ENCODE measurements at regions not wholly inside any gene's neighbourhood (a gene's known extent, or its start where the extent isn't known, plus 50 kb on each side); places are given as distances from the start of the nearest gene placed in this dataset.

GRCh38 chr9:89718651-89719050 is 113.8 kb downstream of the GADD45G start:
- no peak overlapping the region for H3K4me3 ChIP-seq
- H3K9me3 ChIP-seq (ENCODE audit: low read depth, low read length) = no peaks in the 10 kb centered on the region
- no peaks in the 10 kb centered on the region for H3K36me3 ChIP-seq (ENCODE audit: insufficient read depth, low read length)
- no peak overlapping the region for H3K9ac ChIP-seq (ENCODE audit: insufficient read length)
- H3K27ac ChIP-seq = no peak overlapping the region
- TF ChIP-seq EZH2 (IDR thresholded peaks at IDR 0.05) (no peak), POLR2AphosphoS5 (IDR thresholded peaks at IDR 0.05; ENCODE audit: borderline replicate concordance, low read depth, low read length) (no peak), FOXP2 (optimal IDR thresholded peaks at IDR 0.05; ENCODE audit: control extremely low read depth, extremely low read length, insufficient read depth) (no peak)
- DNase-seq (ENCODE audit: low read depth, low spot score) = no peak

GRCh38 chr9:89719202-89719601 is 114.4 kb downstream of the GADD45G start:
- DNase-seq (ENCODE audit: low read depth, low spot score) = no peak
- no peak overlapping the region for H3K27ac ChIP-seq
- H3K4me3 ChIP-seq = no peak overlapping the region
- TF ChIP-seq FOXP2 (optimal IDR thresholded peaks at IDR 0.05; ENCODE audit: control extremely low read depth, extremely low read length, insufficient read depth) (no peak), EZH2 (IDR thresholded peaks at IDR 0.05) (no peak), POLR2AphosphoS5 (IDR thresholded peaks at IDR 0.05; ENCODE audit: borderline replicate concordance, low read depth, low read length) (no peak)
- no peaks in the 10 kb centered on the region for H3K36me3 ChIP-seq (ENCODE audit: insufficient read depth, low read length)
- no peak overlapping the region for H3K9ac ChIP-seq (ENCODE audit: insufficient read length)
- H3K9me3 ChIP-seq (ENCODE audit: low read depth, low read length) = no peaks in the 10 kb centered on the region

- H3K36me3 ChIP-seq (ENCODE audit: insufficient read depth, low read length) = no peaks in the 10 kb centered on the region
- H3K9me3 ChIP-seq (ENCODE audit: low read depth, low read length) = no peaks in the 10 kb centered on the region
- H3K4me3 ChIP-seq = no peak overlapping the region
- no peak for TF ChIP-seq POLR2AphosphoS5 (IDR thresholded peaks at IDR 0.05; ENCODE audit: borderline replicate concordance, low read depth, low read length)
- TF ChIP-seq EZH2 (IDR thresholded peaks at IDR 0.05) = no peak
- no peak for TF ChIP-seq FOXP2 (optimal IDR thresholded peaks at IDR 0.05; ENCODE audit: control extremely low read depth, extremely low read length, insufficient read depth)
- H3K27ac ChIP-seq = no peak overlapping the region
- no peak for DNase-seq (ENCODE audit: low read depth, low spot score)
- H3K9ac ChIP-seq (ENCODE audit: insufficient read length) = no peak overlapping the region
Measured at GRCh38 chr9:89720696-89721175, 115.9 kb downstream of the GADD45G start.

GRCh38 chr9:89721176-89721700 is 116.4 kb downstream of the GADD45G start:
- Histone ChIP-seq H3K27ac (no peak overlapping the region), H3K9me3 (ENCODE audit: low read depth, low read length) (no peaks in the 10 kb centered on the region), H3K4me3 (no peak overlapping the region), H3K36me3 (ENCODE audit: insufficient read depth, low read length) (no peaks in the 10 kb centered on the region), H3K9ac (ENCODE audit: insufficient read length) (no peak overlapping the region)
- no peak for TF ChIP-seq FOXP2 (optimal IDR thresholded peaks at IDR 0.05; ENCODE audit: control extremely low read depth, extremely low read length, insufficient read depth)
- TF ChIP-seq EZH2 (IDR thresholded peaks at IDR 0.05) = no peak
- DNase-seq (ENCODE audit: low read depth, low spot score) = no peak

- no peak overlapping the region for H3K27ac ChIP-seq
- H3K9ac ChIP-seq (ENCODE audit: insufficient read length) = no peak overlapping the region
- H3K4me3 ChIP-seq = no peak overlapping the region
- H3K9me3 ChIP-seq (ENCODE audit: low read depth, low read length) = no peaks in the 10 kb centered on the region
- TF ChIP-seq POLR2AphosphoS5 (IDR thresholded peaks at IDR 0.05; ENCODE audit: borderline replicate concordance, low read depth, low read length) (no peak), FOXP2 (optimal IDR thresholded peaks at IDR 0.05; ENCODE audit: control extremely low read depth, extremely low read length, insufficient read depth) (no peak), EZH2 (IDR thresholded peaks at IDR 0.05) (no peak)
- H3K36me3 ChIP-seq (ENCODE audit: insufficient read depth, low read length) = no peaks in the 10 kb centered on the region
- DNase-seq (ENCODE audit: low read depth, low spot score) = no peak
Measured at GRCh38 chr9:89721971-89722530, 117.2 kb downstream of the GADD45G start.

GRCh38 chr9:89722712-89723111 is 117.9 kb downstream of the GADD45G start:
- Histone ChIP-seq H3K36me3 (ENCODE audit: insufficient read depth, low read length) (no peaks in the 10 kb centered on the region), H3K4me3 (no peak overlapping the region), H3K27ac (no peak overlapping the region), H3K9ac (ENCODE audit: insufficient read length) (no peak overlapping the region), H3K9me3 (ENCODE audit: low read depth, low read length) (no peaks in the 10 kb centered on the region)
- no peak for TF ChIP-seq EZH2 (IDR thresholded peaks at IDR 0.05)
- TF ChIP-seq FOXP2 (optimal IDR thresholded peaks at IDR 0.05; ENCODE audit: control extremely low read depth, extremely low read length, insufficient read depth) = no peak
- no peak for TF ChIP-seq POLR2AphosphoS5 (IDR thresholded peaks at IDR 0.05; ENCODE audit: borderline replicate concordance, low read depth, low read length)
- no peak for DNase-seq (ENCODE audit: low read depth, low spot score)

GRCh38 chr9:89723469-89724100 is 118.8 kb downstream of the GADD45G start:
- Histone ChIP-seq H3K9me3 (ENCODE audit: low read depth, low read length) (no peaks in the 10 kb centered on the region), H3K36me3 (ENCODE audit: insufficient read depth, low read length) (no peaks in the 10 kb centered on the region), H3K27ac (no peak overlapping the region), H3K4me3 (no peak overlapping the region), H3K9ac (ENCODE audit: insufficient read length) (no peak overlapping the region)
- DNase-seq (ENCODE audit: low read depth, low spot score) = no peak
- no peak for TF ChIP-seq POLR2AphosphoS5 (IDR thresholded peaks at IDR 0.05; ENCODE audit: borderline replicate concordance, low read depth, low read length)
- no peak for TF ChIP-seq FOXP2 (optimal IDR thresholded peaks at IDR 0.05; ENCODE audit: control extremely low read depth, extremely low read length, insufficient read depth)
- TF ChIP-seq EZH2 (IDR thresholded peaks at IDR 0.05) = no peak

GRCh38 chr9:89724659-89725058 is 119.8 kb downstream of the GADD45G start:
- TF ChIP-seq POLR2AphosphoS5 (IDR thresholded peaks at IDR 0.05; ENCODE audit: borderline replicate concordance, low read depth, low read length) (no peak), FOXP2 (optimal IDR thresholded peaks at IDR 0.05; ENCODE audit: control extremely low read depth, extremely low read length, insufficient read depth) (no peak), EZH2 (IDR thresholded peaks at IDR 0.05) (no peak)
- no peak overlapping the region for H3K27ac ChIP-seq
- H3K9me3 ChIP-seq (ENCODE audit: low read depth, low read length) = no peaks in the 10 kb centered on the region
- H3K36me3 ChIP-seq (ENCODE audit: insufficient read depth, low read length) = no peaks in the 10 kb centered on the region
- H3K9ac ChIP-seq (ENCODE audit: insufficient read length) = no peak overlapping the region
- DNase-seq (ENCODE audit: low read depth, low spot score) = no peak
- no peak overlapping the region for H3K4me3 ChIP-seq
